ENCODE measurements at regions not wholly inside any gene's neighbourhood (a gene's known extent, or its start where the extent isn't known, plus 50 kb on each side); places are given as distances from the start of the nearest gene placed in this dataset.
"Not testable (repeated sequence)": the region's sequence is repeated elsewhere in the genome, so short reads cannot be mapped to it uniquely, and the experiment has no call there.

- not testable (repeated sequence) for DNase-seq (ENCODE audit: low spot score)
These were observed 96.1 kb upstream of the PLEKHM1 start for GRCh38 chr17:45586651-45586934.

GRCh38 chr17:45592433-45592923 is 102.0 kb upstream of the PLEKHM1 start:
- peak; percentile 72 for DNase-seq (ENCODE audit: low spot score)

- not testable (repeated sequence) for DNase-seq (ENCODE audit: low spot score)
These were observed 105.8 kb upstream of the PLEKHM1 start for GRCh38 chr17:45596347-45596746.

- DNase-seq (ENCODE audit: low spot score) = not testable (repeated sequence)
These were observed 109.8 kb upstream of the PLEKHM1 start for GRCh38 chr17:45600052-45601012.

- not testable (repeated sequence) for DNase-seq (ENCODE audit: low spot score)
These were observed 110.5 kb upstream of the PLEKHM1 start for GRCh38 chr17:45601013-45601412.

GRCh38 chr17:45601605-45602539 is 111.4 kb upstream of the PLEKHM1 start:
- not testable (repeated sequence) for DNase-seq (ENCODE audit: low spot score)

- DNase-seq (ENCODE audit: low spot score) = not testable (repeated sequence)
These were observed 115.2 kb upstream of the PLEKHM1 start for GRCh38 chr17:45605751-45606150.

GRCh38 chr17:45619984-45620405 is 129.5 kb upstream of the PLEKHM1 start:
- DNase-seq (ENCODE audit: low spot score) = not testable (repeated sequence)

GRCh38 chr17:45620468-45620867 is 129.9 kb upstream of the PLEKHM1 start:
- DNase-seq (ENCODE audit: low spot score) = peak; percentile 22

- not testable (repeated sequence) for DNase-seq (ENCODE audit: low spot score)
These were observed 130.6 kb upstream of the PLEKHM1 start for GRCh38 chr17:45621087-45621486.

- DNase-seq (ENCODE audit: low spot score) = not testable (repeated sequence)
These were observed 131.8 kb upstream of the PLEKHM1 start for GRCh38 chr17:45622295-45622694.

- no peak for DNase-seq (ENCODE audit: low spot score)
These were observed 137.5 kb upstream of the PLEKHM1 start for GRCh38 chr17:45628019-45628418.

GRCh38 chr17:45631941-45632340 is 141.4 kb upstream of the PLEKHM1 start:
- no peak for DNase-seq (ENCODE audit: low spot score)

- no peak for DNase-seq (ENCODE audit: low spot score)
These were observed 144.7 kb upstream of the CRHR1 start for GRCh38 chr17:45639297-45639849.

- peak; percentile 84 for DNase-seq (ENCODE audit: low spot score)
These were observed 143.8 kb upstream of the CRHR1 start for GRCh38 chr17:45640141-45640850.

- DNase-seq (ENCODE audit: low spot score) = no peak
These were observed 142.6 kb upstream of the CRHR1 start for GRCh38 chr17:45641541-45641940.

GRCh38 chr17:45643591-45643990 is 140.5 kb upstream of the CRHR1 start:
- no peak for DNase-seq (ENCODE audit: low spot score)

- DNase-seq (ENCODE audit: low spot score) = not testable (repeated sequence)
These were observed 139.5 kb upstream of the CRHR1 start for GRCh38 chr17:45644637-45645036.

GRCh38 chr17:45645330-45645729 is 138.8 kb upstream of the CRHR1 start:
- DNase-seq (ENCODE audit: low spot score) = no peak

- no peak for DNase-seq (ENCODE audit: low spot score)
These were observed 137.7 kb upstream of the CRHR1 start for GRCh38 chr17:45646288-45646988.

GRCh38 chr17:45648642-45649041 is 135.5 kb upstream of the CRHR1 start:
- no peak for DNase-seq (ENCODE audit: low spot score)

Data from GM03348 (cell line).